ENCODE measurements at regions not wholly inside any gene's neighbourhood (a gene's known extent, or its start where the extent isn't known, plus 50 kb on each side); places are given as distances from the start of the nearest gene placed in this dataset.

GRCh38 chr7:81272176-81272575 lies 353.3 kb upstream of the SEMA3C start:
- intact Hi-C loops (cut with DNase I), result no loop called here
- 91 to 93% methylated on average over 1 of the region's 1 CpG for WGBS, 2 donors
- Histone ChIP-seq H3K9me3 (no peaks in the 10 kb centered on the region), H3K27ac (no peak overlapping the region), H3K36me3 (no peaks in the 10 kb centered on the region), H3K4me1 (no peaks in the 10 kb centered on the region), H3K27me3 (no peaks in the 10 kb centered on the region), H3K4me3 (no peak overlapping the region)
- DNase-seq, result no peak
- no peak for TF ChIP-seq CTCF (IDR thresholded peaks at IDR 0.05)
- no peak for ATAC-seq

GRCh38 chr7:81268551-81268950 lies 349.7 kb upstream of the SEMA3C start:
- no peak for TF ChIP-seq CTCF (IDR thresholded peaks at IDR 0.05)
- DNase-seq (no peak), ATAC-seq (no peak)
- no peak overlapping the region for H3K27ac ChIP-seq
- H3K4me1 ChIP-seq, result no peaks in the 10 kb centered on the region
- H3K36me3 ChIP-seq, result no peaks in the 10 kb centered on the region
- intact Hi-C loops (cut with DNase I), result loop anchor here in 1 of 10 donors (10.0 kb wide), 1 partner anchor 344 kb away; no protein-coding TSS in a partner anchor
- H3K9me3 ChIP-seq, result peaks cover 0 to 9% (median 0%) of the 10 kb centered on the region in 11 donors
- H3K4me3 ChIP-seq, result no peak overlapping the region
- H3K27me3 ChIP-seq, result no peaks in the 10 kb centered on the region
- WGBS, 2 donors, result 88 to 97% methylated on average over 1 of the region's 1 CpG

GRCh38 chr7:81267508-81267907 lies 348.7 kb upstream of the SEMA3C start:
- WGBS, 2 donors, result 57 to 70% methylated on average over 2 of the region's 2 CpGs
- intact Hi-C loops (cut with DNase I), result loop anchor here in 1 of 10 donors (10.0 kb wide), 1 partner anchor 343 kb away; no protein-coding TSS in a partner anchor
- no peak for TF ChIP-seq CTCF (IDR thresholded peaks at IDR 0.05)

GRCh38 chr7:81264116-81264515 lies 345.3 kb upstream of the SEMA3C start:
- no peak for TF ChIP-seq CTCF (IDR thresholded peaks at IDR 0.05)

More at GRCh38 chr7:81267508-81267907, 348.7 kb upstream of the SEMA3C start:
- Histone ChIP-seq H3K36me3 (no peaks in the 10 kb centered on the region), H3K27me3 (no peaks in the 10 kb centered on the region), H3K4me1 (no peaks in the 10 kb centered on the region), H3K9me3 (peaks cover 0 to 13% (median 0%) of the 10 kb centered on the region in 11 donors), H3K27ac (no peak overlapping the region), H3K4me3 (no peak overlapping the region)
- DNase-seq (no peak), ATAC-seq (no peak)

More at GRCh38 chr7:81264116-81264515, 345.3 kb upstream of the SEMA3C start:
- H3K27ac ChIP-seq, result no peak overlapping the region
- H3K27me3 ChIP-seq, result no peaks in the 10 kb centered on the region
- no peaks in the 10 kb centered on the region for H3K36me3 ChIP-seq
- DNase-seq, result no peak
- no peak overlapping the region for H3K4me3 ChIP-seq
- no peak for ATAC-seq
- H3K4me1 ChIP-seq, result no peaks in the 10 kb centered on the region
- intact Hi-C loops (cut with DNase I), result loop anchor here in 1 of 10 donors (10.0 kb wide), 1 partner anchor 339 kb away; no protein-coding TSS in a partner anchor
- peaks cover 0 to 41% (median 13%) of the 10 kb centered on the region in 11 donors for H3K9me3 ChIP-seq

Measured in heart right ventricle (tissue), 16 donors.